HG03354 (cell line): ENCODE measurements at regions not wholly inside any gene's neighbourhood (a gene's known extent, or its start where the extent isn't known, plus 50 kb on each side); places are given as distances from the start of the nearest gene placed in this dataset.
"Not testable (repeated sequence)": the region's sequence is repeated elsewhere in the genome, so short reads cannot be mapped to it uniquely, and the experiment has no call there.

Experiments used
- ATAC-seq: cut with Tn5 transposase; IDR thresholded peaks from one replicate; pipeline ENCODE4 v1.9.1; 2021; ENCODE audit warnings: mild to moderate bottlenecking; ENCODE audit not compliant: unreplicated experiment, poor library complexity, severe bottlenecking

DNA sequence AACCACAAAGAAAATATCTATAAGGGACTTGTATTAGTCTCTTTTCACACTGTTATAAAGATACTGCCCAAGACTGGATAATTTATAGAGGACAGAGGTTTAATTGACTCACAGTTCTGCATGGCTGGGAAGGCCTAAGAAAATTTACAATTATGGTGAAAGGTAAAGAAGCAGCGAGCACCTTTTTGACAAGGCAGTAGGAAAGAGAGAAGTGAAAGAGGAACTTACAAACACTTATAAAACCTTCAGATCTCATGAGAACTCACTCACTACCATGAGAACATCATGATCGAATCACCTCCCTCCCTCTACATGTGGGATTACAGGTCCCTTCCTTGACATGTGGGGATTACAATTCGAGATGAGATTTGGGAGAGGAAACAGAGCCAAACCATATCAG is 856.0 kb downstream of the TRAM1L1 start:
- no peak for ATAC-seq

DNA sequence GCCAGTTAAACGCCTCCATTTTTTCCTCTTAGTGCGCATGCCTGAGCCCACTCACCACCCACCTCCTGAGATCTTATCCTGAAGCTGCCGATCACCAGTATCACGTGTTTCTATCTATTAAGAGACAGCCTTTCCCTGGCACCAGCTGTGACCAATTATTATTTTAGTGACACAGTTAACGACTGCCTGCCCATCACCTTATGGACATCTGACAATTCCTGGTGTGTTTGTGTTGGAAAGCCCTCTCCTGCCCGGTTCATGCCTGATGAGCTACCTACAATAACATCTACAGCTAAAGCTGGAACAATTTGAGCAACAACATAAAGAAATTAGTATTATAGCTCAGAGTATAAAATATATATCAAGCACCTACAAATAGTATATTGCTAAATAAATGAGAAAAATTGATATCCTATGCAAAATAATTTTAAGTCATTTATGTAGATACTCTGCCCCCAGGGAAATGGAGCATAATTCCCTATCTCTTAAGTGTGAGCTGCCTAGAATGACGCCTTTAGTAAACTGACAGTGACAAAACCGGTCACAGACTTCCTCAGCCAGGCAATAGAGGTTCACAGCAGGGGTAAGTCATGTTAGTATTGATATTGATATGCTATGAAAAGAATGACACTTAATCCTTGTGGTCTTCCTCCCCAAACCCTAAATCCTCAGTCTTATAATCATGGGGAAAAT is 862.2 kb downstream of the TRAM1L1 start:
- ATAC-seq = no peak

DNA sequence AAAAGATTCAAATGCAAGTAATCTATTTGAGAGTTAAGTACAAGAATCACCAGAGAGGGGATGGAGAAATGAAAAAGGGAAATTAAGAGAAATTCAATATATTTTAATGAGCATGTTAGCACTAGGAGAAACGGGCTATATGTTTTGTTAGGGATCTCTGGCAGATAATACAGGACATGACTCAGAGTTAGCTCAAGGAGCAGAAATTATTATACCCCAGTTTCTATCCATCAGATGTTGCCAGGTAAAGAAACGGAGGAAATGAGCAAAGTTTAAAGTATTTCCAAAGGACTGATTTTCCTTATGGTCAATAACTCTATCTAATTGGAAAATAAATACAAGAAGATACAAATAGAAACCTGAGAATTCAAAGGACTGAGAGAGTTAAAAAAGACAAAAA is 867.6 kb downstream of the TRAM1L1 start:
- no peak for ATAC-seq

DNA sequence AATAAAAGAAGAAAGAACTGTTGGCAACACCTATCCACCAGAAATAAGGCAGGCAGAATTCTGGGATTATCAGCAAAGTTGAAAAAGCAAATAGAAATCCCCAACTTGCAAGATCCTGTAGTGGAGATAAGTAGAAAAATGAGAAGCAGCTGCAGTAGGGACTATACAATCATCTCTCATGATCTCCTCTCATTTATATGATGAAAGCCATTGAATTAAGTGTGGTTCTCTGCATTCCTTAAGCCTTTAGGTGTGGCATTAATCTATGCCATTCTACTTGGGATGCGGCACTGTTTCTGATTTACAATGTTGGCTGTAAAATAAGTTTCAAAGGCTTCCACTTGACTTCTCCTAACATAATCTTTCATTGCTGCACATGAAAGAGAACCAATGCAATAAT is 869.8 kb downstream of the TRAM1L1 start:
- ATAC-seq = no peak

DNA sequence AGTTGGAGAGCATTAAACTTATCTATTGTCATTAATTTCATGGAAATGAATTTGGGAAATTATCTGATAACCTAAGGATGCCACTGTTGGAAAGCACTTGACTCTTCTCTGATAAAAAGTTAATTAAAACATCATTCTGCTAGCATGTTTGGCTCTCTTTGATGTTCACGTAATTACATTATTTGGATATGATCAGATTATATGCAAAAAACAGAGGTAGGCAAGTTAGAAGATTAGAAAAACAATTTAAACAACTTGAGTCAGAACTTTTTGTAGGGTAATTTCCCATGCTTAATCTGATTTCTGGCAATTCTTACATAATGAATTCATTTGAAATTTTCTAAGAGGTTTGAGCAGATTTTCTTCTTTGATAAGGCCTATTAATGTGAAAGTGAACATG is 882.9 kb downstream of the TRAM1L1 start:
- ATAC-seq = no peak

DNA sequence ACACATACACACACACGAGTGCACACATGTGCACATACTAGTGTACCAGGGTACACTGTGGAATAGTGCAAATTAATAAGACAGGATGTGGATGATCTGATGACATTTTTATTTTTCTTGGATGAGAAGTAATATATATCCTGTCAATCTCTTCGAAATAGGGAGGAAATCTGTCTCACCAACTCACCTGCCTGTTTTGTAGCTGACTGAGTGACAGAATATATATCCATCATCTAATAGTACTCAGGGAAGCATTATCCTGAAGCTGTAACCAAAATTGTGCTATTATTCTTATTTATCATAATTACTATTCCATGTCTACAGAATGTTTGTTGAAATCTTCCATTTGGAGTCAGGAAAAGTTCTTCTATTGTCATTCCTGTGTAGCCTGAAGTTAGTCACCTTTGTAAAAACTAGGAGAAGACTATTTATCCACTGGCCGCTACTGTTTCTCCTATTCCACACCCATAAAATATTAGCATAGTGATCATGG is 888.0 kb downstream of the TRAM1L1 start:
- ATAC-seq = no peak

DNA sequence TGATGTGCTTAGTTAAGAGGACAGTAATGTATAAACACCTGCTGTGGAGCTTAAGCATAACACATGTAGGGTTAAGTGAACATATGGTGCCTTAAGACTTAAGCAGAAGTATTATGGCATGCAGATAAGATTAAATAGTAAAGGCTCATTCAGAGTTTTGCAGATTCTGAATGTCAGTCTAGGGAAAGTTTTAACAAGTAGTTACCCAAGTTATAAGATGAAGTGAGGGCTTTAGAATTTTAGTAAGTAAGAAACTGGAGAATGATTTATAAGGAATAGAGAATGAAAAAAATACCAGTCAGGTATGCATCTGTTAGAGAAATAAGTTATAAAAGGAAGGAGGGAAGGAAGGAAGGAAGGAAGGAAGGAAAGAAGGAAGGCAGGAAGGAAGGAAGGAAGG is 902.1 kb downstream of the TRAM1L1 start:
- ATAC-seq = no peak

DNA sequence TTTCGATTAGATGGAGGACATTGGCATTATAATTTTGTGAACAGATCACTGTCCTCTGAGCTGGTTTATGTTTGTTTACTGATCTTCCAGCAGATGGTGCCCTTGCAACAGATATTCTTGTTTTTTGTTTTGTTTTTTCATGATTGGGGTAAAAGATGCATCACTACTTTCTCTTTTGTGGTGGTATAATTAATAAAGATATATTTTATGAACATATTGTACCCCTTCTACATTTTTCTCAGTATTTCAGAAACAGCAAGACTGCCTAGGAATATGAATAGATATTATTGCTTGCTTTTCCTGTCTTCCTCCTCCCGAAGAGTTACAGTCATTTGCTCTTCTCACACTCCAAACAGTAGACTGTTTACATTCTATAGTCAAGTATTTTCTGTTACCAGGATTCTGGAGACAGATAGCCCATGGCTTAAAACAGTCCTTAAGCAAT is 905.2 kb downstream of the TRAM1L1 start:
- ATAC-seq = no peak

DNA sequence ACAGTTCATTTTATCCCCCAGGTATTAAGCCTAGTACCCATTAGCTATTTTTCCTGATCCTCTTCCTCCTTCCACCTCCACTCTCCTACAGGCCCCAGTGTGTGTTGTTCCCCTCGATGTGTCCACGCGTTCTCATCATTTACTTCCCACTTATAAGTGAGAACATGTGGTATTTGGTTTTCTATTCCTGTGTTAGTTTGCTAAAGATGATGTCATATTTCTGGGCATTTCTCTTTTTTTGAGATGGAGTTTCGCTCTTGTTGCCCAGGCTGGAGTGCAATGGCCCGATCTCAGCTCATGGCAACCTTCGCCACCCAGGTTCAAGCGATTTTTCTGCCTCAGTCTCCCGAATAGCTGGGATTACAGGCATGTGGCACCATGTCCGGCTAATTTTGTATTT is 934.0 kb downstream of the TRAM1L1 start:
- ATAC-seq = not testable (repeated sequence)

DNA sequence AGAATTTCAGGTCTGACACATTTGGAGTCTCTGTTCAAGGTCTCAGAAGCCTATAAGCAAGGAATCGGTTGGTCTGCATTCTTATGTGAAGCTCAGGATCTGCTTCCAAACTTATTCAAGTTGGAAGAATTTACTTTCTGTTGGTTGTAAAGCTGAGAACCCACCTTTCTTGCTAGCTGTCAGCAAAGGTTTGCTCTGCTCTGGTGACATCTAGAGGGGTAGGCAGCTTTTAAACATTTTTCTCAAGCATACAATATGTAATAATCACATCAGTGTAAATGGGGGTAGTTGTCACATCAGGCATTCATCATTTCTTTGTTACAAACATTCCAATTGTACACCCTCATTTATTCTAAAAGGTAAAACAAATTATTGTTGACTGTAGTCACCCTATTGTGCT is 935.2 kb downstream of the TRAM1L1 start:
- no peak for ATAC-seq

DNA sequence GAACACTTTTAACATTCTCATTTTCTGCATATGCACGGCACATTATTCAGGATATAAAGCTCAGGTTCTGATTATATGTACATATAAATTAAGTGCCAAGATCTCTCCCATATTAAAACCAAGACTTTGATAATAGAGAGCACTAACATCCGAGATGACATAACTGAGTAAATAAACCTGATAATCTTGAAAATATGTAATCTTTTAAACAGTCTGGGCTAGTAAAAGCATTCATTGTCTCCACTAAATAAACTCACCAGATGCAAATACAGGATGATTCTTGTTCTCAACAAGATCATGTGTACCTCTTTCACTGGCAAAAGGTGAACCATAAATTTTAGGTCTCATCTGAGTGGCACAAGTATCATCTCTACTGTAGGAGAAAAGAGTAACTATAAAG is 942.2 kb downstream of the TRAM1L1 start:
- ATAC-seq = no peak

DNA sequence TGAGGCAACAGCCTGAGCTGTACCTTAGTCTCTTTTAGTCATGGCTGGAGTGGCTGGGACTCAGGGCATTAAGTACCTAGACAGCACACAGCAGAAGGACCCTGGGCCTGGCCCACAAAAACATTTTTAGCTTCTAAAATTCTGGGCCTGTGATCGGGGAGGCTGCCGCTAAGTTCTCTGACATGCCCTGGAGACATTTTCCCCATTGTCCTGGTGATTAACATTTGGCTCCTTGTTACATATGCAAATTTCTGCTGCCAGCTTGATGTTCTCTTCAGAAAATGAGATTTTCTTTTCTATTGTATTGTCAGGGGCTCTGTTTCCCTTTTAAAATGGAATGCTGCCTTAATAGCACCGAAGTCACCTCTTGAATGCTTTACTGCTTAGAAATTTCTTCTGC is 952.4 kb downstream of the TRAM1L1 start:
- no peak for ATAC-seq

DNA sequence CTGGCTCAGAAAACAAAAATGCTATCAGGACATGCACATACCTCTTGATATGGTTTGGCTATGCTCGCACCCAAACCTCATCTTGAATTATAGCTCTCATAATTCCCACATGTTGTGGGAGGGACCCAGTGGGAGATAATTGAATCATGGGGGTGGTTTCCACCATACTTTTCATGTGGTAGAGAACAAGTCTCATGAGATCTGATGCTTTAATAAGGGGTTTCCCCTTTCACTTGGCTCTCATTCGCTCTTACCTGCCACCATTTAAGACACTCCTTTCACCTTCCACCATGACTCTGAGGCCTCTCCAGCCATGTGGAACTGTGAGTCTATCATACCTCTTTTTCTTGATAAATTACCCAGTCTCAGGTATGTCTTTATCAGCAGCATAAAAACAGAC is 958.6 kb downstream of the TRAM1L1 start:
- no peak for ATAC-seq

DNA sequence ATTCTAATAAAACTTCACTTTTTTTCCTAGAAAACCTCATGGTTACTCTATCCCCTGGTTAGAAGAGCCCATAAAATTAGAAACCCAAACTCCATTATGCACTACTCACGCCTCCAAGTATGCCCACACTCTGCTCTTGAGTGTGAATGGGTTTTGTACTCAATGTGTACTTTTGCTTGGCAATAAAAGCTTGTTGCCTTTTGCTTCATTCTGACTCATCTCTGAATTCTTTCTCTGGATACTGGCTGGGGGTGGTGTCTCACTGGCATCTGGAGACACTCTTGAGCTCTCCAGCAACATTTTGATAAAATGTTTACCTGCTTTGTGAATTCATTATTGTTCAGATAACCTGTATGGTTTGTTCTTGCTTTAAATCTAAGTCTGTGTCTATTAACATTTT is 963.3 kb downstream of the TRAM1L1 start:
- no peak for ATAC-seq

DNA sequence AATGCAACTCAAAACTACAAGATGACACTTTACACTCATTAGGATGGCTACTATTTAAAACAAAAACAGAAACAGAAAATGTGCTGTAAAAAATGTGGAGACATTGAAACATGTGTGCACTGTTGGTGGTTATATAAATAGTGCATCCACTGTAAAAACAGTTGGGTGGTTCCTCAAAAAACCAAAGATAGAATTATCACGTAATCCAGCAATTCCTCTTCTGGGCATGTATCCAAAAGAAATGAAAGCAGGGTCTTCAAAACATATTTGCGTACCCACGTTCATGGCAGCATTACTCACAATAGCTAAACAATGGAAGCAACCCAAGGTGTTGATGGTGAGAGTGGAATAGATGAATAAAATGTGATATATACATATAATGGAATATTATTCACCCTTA is 967.2 kb downstream of the TRAM1L1 start:
- no peak for ATAC-seq

DNA sequence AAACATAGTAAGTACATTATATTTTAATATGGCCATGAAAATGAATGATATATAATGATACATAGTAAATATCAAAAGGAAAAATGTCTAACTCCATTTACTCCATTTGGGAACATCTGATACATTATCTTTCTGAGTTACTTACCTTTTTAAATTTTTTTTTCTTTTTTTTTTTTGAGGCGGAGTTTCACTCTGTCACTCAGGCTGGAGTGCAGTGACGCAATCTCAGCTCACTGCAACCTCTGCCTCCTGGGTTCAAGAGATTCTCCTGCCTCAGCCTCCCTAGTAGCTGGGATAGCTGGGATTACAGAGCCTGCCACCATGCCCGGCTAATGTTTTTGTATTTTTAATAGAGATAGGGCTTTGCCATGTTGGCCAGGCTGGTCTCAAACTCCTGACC is 972.5 kb downstream of the TRAM1L1 start:
- ATAC-seq = not testable (repeated sequence)

DNA sequence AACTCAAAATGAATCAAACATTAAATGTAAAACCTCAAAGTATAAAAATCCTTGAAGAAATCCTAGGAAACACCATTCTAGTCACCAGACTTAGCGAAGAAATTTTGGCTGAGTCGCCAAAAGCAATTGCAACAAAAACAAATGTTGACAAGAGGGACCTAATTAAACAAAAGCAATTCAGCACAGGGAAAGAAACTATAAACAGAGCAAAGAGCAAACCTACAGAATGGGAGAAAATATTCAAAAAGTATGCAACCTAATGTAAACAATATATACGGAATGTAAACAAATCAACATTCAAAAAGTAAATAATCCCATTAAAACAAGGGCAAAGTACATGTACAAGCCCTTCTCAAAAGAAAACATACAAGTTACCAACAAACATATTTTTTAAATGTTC is 974.7 kb downstream of the TRAM1L1 start:
- no peak for ATAC-seq

DNA sequence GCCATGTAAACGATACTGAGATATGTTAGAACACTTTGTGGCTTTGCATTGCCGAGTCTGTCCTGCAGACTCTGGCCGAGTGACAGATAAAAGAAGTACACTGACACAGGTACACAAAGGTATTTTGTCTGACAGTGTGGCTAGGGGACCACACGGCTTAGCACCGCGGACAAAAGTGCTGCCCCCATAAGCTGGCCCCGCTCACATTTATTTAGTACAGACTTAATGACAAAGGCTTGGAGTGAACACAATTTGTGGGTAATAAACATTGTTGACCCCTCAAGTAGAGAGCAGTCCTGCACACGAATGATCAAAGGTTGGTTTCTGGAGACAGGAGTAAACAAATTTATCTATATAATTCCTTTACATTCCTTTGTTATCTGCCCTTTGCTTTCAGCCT is 976.8 kb downstream of the TRAM1L1 start:
- ATAC-seq = no peak

DNA sequence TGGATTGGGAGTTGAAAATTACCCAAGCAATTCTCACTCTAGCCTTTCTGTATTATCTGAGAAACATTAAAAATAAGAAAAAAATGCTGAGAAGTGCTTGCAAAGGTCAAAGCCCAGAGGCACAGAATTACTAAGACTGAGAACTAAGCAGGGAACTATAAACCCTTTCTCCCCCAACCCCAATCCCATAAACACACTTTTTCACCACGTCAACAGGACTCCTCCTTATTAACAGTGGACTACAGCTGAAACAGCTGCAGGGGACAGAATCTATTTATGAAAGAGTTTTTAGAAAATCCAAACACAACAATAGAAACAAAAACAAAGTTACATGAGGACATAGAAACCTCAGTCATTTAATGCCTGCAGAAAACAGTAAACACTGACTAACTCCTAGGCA is 984.1 kb downstream of the TRAM1L1 start:
- no peak for ATAC-seq

DNA sequence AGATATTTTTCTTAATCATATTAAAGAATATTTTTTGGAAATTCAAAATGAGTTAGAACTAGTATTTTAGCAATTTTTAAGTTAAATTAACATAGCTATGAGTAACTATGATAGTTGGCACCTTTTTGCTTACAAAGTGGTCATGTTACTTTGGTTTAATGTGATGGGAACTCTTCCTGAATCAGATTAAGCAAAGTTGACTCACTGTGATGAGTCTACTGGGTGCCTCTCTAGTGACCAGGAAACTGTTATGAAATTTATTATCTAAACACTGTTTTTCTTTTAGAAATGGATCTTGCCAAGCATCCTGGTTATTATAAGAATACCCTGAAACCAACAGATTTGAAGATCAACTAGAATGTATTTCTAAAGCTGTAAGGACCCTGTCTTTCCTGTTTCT is 985.8 kb downstream of the TRAM1L1 start:
- ATAC-seq = no peak

DNA sequence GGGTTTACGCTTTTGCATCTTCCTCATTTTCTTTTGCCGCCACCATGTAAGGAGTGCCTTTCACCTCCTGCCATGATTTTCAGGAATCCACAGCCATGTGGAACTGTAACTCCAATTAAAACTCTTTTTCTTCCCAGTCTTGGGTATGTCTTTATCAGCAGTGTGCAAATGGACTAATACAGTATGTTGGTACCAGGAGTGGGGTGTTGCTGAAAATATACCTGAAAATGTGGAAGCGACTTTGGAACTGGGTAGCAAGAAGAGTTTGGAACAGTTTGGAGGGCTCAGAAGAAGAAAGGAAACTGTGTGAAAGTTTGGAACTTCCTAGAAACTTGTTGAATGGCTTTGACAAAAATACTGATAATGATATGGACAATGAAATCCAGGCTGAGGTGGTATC is 983.9 kb upstream of the NDST4 start:
- ATAC-seq = not testable (repeated sequence)

DNA sequence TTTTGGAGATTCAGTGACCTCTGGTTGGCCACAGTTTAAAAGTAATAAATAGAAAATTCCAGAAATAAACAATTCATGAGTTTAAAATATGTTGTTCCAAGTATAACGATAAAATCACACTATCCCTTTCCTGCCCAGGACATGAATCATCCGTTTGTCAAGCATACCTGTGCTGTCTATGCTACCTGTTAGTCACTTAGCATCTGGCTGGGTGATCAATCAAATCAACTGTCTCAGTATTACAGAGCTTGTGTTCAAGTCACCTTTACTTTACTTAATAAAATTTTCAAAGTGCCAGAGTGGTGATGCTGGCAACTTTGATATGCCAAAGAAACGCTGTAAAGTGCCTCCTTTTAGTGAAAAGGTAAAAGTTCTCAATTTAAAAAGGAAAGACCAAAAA is 979.5 kb upstream of the NDST4 start:
- ATAC-seq = no peak
